OCI-LY7 (cell line): ENCODE measurements at regions not wholly inside any gene's neighbourhood (a gene's known extent, or its start where the extent isn't known, plus 50 kb on each side); places are given as distances from the start of the nearest gene placed in this dataset.
"Not testable (repeated sequence)": the region's sequence is repeated elsewhere in the genome, so short reads cannot be mapped to it uniquely, and the experiment has no call there.

Experiments
- BruUV-seq: library from RNA; stranded (reverse); fragments of 400-500 nt; replicated peaks from 2 replicates; lab custom pipeline; 2021; lab: Mats Ljungman, UMichigan
- CTCF ChIA-PET: fragments of 300-600 bp; sonication (Branson Sonifier 250); formaldehyde crosslinking; loops from one replicate; lab custom pipeline; 2022; ENCODE audit warnings: antibody characterized with exemption; ENCODE audit not compliant: unreplicated experiment; lab: Charles Lee
- POLR2A ChIA-PET: fragments of 300-600 bp; sonication (Branson Sonifier 250); formaldehyde crosslinking; loops from one replicate; lab custom pipeline; 2022; ENCODE audit warnings: antibody characterized with exemption; lab: Charles Lee
- DNase-seq: peaks from one replicate; pipeline ENCODE4 v3.0.0-alpha.2; 2015; ENCODE audit warnings: low spot score
- H2AFZ ChIP-seq: fragments of 200-600 bp; sonication (generic), shearing (Covaris generic); 2 replicates; pipeline ENCODE4 v1.6.1; 2014; ENCODE audit warnings: mild to moderate bottlenecking, antibody characterized with exemption, low read length, moderate library complexity
- H3K27ac ChIP-seq: fragments of 200-600 bp; sonication (generic); 2 replicates; pipeline ENCODE4 v1.5.1; 2014; ENCODE audit warnings: mixed run types, low read depth, mild to moderate bottlenecking, moderate library complexity, low read length, inconsistent platforms; ENCODE audit not compliant: poor library complexity, severe bottlenecking
- H3K36me3 ChIP-seq: fragments of 200-600 bp; sonication (generic); 2 replicates; pipeline ENCODE4 v1.6.1; 2014; ENCODE audit warnings: mild to moderate bottlenecking, antibody characterized with exemption, low read length, moderate library complexity, mixed read lengths; ENCODE audit not compliant: insufficient read depth
- H3K4me1 ChIP-seq: fragments of 200-600 bp; sonication (generic); 2 replicates; pipeline ENCODE4 v1.5.1; 2014; ENCODE audit warnings: mild to moderate bottlenecking, low read length; ENCODE audit not compliant: insufficient read depth, poor library complexity, severe bottlenecking
- H3K4me2 ChIP-seq: fragments of 200-600 bp; sonication (generic); 2 replicates; pipeline ENCODE4 v1.6.1; 2014; ENCODE audit warnings: mild to moderate bottlenecking, low read length
- H3K4me3 ChIP-seq: fragments of 200-600 bp; sonication (generic); 2 replicates; pipeline ENCODE4 v1.5.1; 2014; ENCODE audit warnings: mild to moderate bottlenecking, low read depth, low read length; ENCODE audit not compliant: poor library complexity, severe bottlenecking
- H3K79me2 ChIP-seq: fragments of 200-600 bp; sonication (generic); 2 replicates; pipeline ENCODE4 v1.6.1; 2016; ENCODE audit warnings: low read depth, mild to moderate bottlenecking, low read length, moderate library complexity, mixed read lengths; ENCODE audit not compliant: insufficient read depth
- H3K9me2 ChIP-seq: fragments of 200-600 bp; sonication (generic); 2 replicates; pipeline ENCODE4 v1.6.1; 2016; ENCODE audit warnings: mild to moderate bottlenecking, low read length, mixed read lengths; ENCODE audit not compliant: insufficient read depth
- H3K9me3 ChIP-seq: fragments of 200-600 bp; sonication (generic); 2 replicates; pipeline ENCODE4 v1.6.1; 2014; ENCODE audit warnings: mild to moderate bottlenecking, mixed run types, low read length, mixed read lengths
- H4K20me1 ChIP-seq: fragments of 200-600 bp; sonication (generic); 2 replicates; pipeline ENCODE4 v1.6.1; 2014; ENCODE audit warnings: mild to moderate bottlenecking, antibody characterized with exemption, low read length, moderate library complexity, mixed read lengths; ENCODE audit not compliant: insufficient read depth
- EZH2phosphoT487 ChIP-seq: fragments of 200-600 bp; sonication (generic); IDR thresholded peaks from 2 replicates; pipeline ENCODE4 v1.6.1; 2018; ENCODE audit warnings: low read depth, borderline replicate concordance, mild to moderate bottlenecking, mixed run types, antibody characterized with exemption, low read length, moderate library complexity, mixed read lengths
- intact Hi-C: fragments of 100-400 bp; cut with micrococcal nuclease; formaldehyde crosslinking; loops from one replicate; pipeline ENCODE4 v1.10.0; 2022; ENCODE audit not compliant: unreplicated experiment
- TF ChIP-seq, protein P1 (sequence below): fragments of 200-600 bp; sonication (generic); conservative IDR thresholded peaks from 2 replicates; pipeline ENCODE4 v1.5.1; 2014; ENCODE audit warnings: mild to moderate bottlenecking, antibody characterized with exemption, low read length, moderate library complexity, mixed read lengths

DNA sequence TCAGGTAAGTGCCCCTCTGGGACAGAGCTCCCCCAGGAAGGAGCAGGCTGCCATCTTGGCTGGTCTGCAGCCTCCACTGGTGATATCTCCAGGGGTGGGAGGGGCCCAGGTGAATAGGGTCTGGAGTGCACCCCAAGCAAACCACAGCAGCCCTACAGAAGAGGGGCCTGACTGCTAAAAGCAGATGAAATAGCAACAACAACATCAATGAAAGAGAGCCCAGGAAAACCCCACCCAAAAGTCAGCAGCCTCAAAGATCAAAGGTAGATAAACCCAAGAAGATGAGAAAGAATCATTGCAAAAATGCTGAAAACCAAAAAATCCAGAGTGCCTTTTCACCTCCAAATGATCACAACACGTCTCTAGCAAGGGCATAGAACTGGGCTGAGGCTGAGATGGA lies 92.5 kb upstream of the PAGE3 start:
- H3K9me2 ChIP-seq: no peaks in the 10 kb centered on the region
- no peaks in the 10 kb centered on the region for H3K9me3 ChIP-seq
- no TSS peak for BruUV-seq
- intact Hi-C loops: no loop called here
- no peaks in the 10 kb centered on the region for H4K20me1 ChIP-seq
- H3K4me1 ChIP-seq: no peaks in the 10 kb centered on the region
- no peak overlapping the region for H3K4me3 ChIP-seq
- ChIA-PET CTCF (no interaction called here), POLR2A (no interaction called here)
- no peaks in the 10 kb centered on the region for H3K36me3 ChIP-seq
- no peak overlapping the region for H2AFZ ChIP-seq
- TF ChIP-seq, protein P1, sequence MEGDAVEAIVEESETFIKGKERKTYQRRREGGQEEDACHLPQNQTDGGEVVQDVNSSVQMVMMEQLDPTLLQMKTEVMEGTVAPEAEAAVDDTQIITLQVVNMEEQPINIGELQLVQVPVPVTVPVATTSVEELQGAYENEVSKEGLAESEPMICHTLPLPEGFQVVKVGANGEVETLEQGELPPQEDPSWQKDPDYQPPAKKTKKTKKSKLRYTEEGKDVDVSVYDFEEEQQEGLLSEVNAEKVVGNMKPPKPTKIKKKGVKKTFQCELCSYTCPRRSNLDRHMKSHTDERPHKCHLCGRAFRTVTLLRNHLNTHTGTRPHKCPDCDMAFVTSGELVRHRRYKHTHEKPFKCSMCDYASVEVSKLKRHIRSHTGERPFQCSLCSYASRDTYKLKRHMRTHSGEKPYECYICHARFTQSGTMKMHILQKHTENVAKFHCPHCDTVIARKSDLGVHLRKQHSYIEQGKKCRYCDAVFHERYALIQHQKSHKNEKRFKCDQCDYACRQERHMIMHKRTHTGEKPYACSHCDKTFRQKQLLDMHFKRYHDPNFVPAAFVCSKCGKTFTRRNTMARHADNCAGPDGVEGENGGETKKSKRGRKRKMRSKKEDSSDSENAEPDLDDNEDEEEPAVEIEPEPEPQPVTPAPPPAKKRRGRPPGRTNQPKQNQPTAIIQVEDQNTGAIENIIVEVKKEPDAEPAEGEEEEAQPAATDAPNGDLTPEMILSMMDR: no peak
- no peak for TF ChIP-seq EZH2phosphoT487
- no peak for DNase-seq
- H3K27ac ChIP-seq: no peak overlapping the region
- H3K79me2 ChIP-seq: no peaks in the 10 kb centered on the region
- H3K4me2 ChIP-seq: no peak overlapping the region

DNA sequence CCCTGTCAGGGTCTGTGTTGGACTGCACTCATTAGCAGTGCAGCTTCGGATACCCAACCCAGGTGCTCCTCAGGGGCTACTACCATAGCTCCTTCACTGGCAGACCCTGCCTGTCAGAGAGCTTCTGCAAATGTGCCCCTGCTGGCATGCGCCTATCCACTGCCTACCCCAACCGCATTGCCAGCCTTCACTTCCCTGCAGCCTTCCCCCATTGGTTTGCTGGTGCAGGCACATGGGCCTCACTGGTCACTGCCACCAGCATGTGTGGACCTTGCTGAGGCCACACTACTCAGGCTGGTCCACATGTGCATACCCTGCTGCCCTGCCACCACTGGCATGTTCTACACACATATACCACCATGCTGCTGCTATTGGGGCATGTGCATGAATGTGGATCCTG lies 72.5 kb upstream of the MAGEH1 start:
- ChIA-PET POLR2A (no interaction called here), CTCF (no interaction called here)
- H3K27ac ChIP-seq: no peak overlapping the region
- H3K4me3 ChIP-seq: no peak overlapping the region
- no TSS peak for BruUV-seq
- no peaks in the 10 kb centered on the region for H3K9me3 ChIP-seq
- H3K4me2 ChIP-seq: no peak overlapping the region
- no peaks in the 10 kb centered on the region for H3K4me1 ChIP-seq
- H3K79me2 ChIP-seq: no peaks in the 10 kb centered on the region
- no peaks in the 10 kb centered on the region for H3K9me2 ChIP-seq
- H4K20me1 ChIP-seq: no peaks in the 10 kb centered on the region
- H2AFZ ChIP-seq: no peak overlapping the region
- intact Hi-C loops: no loop called here
- TF ChIP-seq, protein P1: no peak
- no peak for TF ChIP-seq EZH2phosphoT487
- H3K36me3 ChIP-seq: no peaks in the 10 kb centered on the region
- no peak for DNase-seq

DNA sequence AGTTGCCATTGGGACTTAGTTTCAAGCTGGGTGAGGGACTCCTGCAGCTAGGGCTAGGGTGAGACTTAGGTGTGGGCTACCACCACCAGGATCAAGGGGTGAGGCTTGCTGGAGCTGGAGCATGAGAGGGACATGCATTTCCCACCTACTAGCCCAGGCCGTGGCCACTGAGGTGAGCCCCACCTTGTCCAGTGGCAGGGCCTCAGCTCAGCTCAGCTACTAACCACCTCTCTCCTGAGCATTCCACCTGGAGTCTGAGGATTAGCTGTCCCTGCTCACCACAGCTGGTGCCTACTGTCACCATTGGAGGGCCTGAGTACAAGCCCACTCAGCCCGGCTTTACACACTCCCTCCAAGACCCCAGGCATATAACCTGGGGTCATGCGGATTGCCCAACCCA lies 62.6 kb upstream of the MAGEH1 start:
- H3K36me3 ChIP-seq: no peaks in the 10 kb centered on the region
- ChIA-PET POLR2A (interaction anchor here (0.6 kb wide), 1 partner anchor 1088 kb away, joined by 3 read pairs; no protein-coding TSS in a partner anchor), CTCF (no interaction called here)

GRCh38 chrX:55396836-55397235 lies 55.1 kb upstream of the MAGEH1 start:
- CTCF ChIA-PET, H3K9me3 ChIP-seq, H3K4me3 ChIP-seq, H3K27ac ChIP-seq, H4K20me1 ChIP-seq, H2AFZ ChIP-seq, H3K79me2 ChIP-seq, H3K9me2 ChIP-seq, BruUV-seq, H3K4me2 ChIP-seq, DNase-seq, POLR2A ChIA-PET, H3K4me1 ChIP-seq, H3K36me3 ChIP-seq, intact Hi-C loops: not testable (repeated sequence)

More for the DNA sequence above, 62.6 kb upstream of the MAGEH1 start:
- no peak overlapping the region for H3K27ac ChIP-seq
- no peaks in the 10 kb centered on the region for H4K20me1 ChIP-seq
- BruUV-seq: no TSS peak
- H3K4me3 ChIP-seq: no peak overlapping the region
- no peaks in the 10 kb centered on the region for H3K79me2 ChIP-seq
- intact Hi-C loops: no loop called here
- TF ChIP-seq, protein P1: no peak
- no peak for TF ChIP-seq EZH2phosphoT487
- no peaks in the 10 kb centered on the region for H3K9me3 ChIP-seq
- H2AFZ ChIP-seq: no peak overlapping the region
- no peak for DNase-seq
- H3K4me1 ChIP-seq: no peaks in the 10 kb centered on the region
- no peaks in the 10 kb centered on the region for H3K9me2 ChIP-seq
- no peak overlapping the region for H3K4me2 ChIP-seq
